ENCODE measurements at regions not wholly inside any gene's neighbourhood (a gene's known extent, or its start where the extent isn't known, plus 50 kb on each side); places are given as distances from the start of the nearest gene placed in this dataset.

DNA sequence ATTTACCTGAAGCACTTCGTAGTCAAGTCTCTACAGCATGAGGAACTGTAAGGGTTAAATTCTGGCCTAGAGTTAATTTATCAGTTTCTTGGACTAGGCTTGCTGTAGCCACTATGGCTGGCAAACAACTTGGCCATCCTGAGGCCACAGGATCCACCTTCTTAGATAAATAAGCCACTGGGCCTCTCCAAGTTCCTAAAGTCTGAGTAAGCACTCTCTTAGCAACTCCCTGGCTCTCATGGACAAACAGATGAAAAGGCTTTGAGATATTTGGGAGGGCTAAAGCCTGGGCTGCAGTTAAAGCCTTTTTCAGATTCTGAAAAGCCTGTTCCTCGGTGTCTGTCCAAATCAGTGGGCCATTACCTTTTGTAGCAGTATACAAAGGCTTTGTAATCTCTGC, 675.0 kb downstream of the TMEM121 start:
- in situ Hi-C loops (cut with MboI; ENCODE audit: low pct_unique_long_range_greater_than_20kb, low sequenced_read_pairs, unreplicated experiment), result no loop called here
- DNase-seq (ENCODE audit: low spot score), result no peak
- TF ChIP-seq, protein P1, sequence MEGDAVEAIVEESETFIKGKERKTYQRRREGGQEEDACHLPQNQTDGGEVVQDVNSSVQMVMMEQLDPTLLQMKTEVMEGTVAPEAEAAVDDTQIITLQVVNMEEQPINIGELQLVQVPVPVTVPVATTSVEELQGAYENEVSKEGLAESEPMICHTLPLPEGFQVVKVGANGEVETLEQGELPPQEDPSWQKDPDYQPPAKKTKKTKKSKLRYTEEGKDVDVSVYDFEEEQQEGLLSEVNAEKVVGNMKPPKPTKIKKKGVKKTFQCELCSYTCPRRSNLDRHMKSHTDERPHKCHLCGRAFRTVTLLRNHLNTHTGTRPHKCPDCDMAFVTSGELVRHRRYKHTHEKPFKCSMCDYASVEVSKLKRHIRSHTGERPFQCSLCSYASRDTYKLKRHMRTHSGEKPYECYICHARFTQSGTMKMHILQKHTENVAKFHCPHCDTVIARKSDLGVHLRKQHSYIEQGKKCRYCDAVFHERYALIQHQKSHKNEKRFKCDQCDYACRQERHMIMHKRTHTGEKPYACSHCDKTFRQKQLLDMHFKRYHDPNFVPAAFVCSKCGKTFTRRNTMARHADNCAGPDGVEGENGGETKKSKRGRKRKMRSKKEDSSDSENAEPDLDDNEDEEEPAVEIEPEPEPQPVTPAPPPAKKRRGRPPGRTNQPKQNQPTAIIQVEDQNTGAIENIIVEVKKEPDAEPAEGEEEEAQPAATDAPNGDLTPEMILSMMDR (IDR thresholded peaks at IDR 0.05; ENCODE audit: extremely low read depth, insufficient read depth, missing control alignments), result no peak

GRCh38 chr14:106203438-106203837, 677.1 kb downstream of the TMEM121 start:
- in situ Hi-C loops (cut with MboI; ENCODE audit: low pct_unique_long_range_greater_than_20kb, low sequenced_read_pairs, unreplicated experiment), result no loop called here
- TF ChIP-seq, protein P1 (IDR thresholded peaks at IDR 0.05; ENCODE audit: extremely low read depth, insufficient read depth, missing control alignments), result no peak
- no peak for DNase-seq (ENCODE audit: low spot score)

DNA sequence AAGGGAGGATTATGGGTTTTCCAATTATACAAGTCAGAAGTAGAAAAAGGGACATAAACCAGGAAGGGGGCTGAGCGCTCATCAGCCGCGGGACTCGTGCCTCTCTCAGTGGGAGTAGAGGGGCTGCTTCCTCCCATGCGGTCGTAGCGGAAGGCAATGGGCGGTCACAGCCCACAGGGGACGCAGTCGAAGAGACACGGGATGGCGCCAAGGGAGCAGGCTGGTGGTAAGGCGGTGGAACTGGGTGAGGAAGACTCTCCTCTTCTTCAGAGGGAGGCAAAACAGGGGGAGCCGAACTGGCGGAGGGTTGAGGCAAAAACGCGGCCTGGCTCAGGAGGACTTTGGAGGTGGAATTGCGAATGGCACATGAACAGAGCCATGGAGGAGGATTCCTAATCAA, 677.7 kb downstream of the TMEM121 start:
- in situ Hi-C loops (cut with MboI; ENCODE audit: low pct_unique_long_range_greater_than_20kb, low sequenced_read_pairs, unreplicated experiment), result no loop called here
- TF ChIP-seq, protein P1 (IDR thresholded peaks at IDR 0.05; ENCODE audit: extremely low read depth, insufficient read depth, missing control alignments), result no peak
- DNase-seq (ENCODE audit: low spot score), result no peak

- no peak for DNase-seq (ENCODE audit: low spot score)
- in situ Hi-C loops (cut with MboI; ENCODE audit: low pct_unique_long_range_greater_than_20kb, low sequenced_read_pairs, unreplicated experiment), result no loop called here
- TF ChIP-seq, protein P1 (IDR thresholded peaks at IDR 0.05; ENCODE audit: extremely low read depth, insufficient read depth, missing control alignments), result no peak
Measured at GRCh38 chr14:106207316-106207715, 680.9 kb downstream of the TMEM121 start.

DNA sequence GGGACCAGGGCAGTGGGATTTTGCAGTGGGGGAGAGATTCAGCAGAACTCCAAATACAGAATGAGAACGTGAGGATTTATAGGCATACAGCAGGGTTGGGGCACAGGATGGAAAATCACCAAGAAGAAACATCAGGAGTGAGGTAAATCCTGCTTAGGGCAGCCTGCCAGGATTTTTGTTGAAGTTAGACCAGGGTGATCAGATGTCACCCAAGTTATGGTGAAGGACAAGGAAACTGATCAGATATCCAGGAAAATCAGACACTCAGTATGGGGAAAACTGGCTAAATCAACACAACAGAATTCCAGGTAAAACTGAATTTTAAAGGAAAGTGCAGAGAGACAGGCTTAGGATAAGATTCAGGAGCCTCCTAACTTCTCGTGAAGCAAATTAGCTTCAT, 682.4 kb downstream of the TMEM121 start:
- in situ Hi-C loops (cut with MboI; ENCODE audit: low pct_unique_long_range_greater_than_20kb, low sequenced_read_pairs, unreplicated experiment), result no loop called here
- TF ChIP-seq, protein P1 (IDR thresholded peaks at IDR 0.05; ENCODE audit: extremely low read depth, insufficient read depth, missing control alignments), result no peak
- no peak for DNase-seq (ENCODE audit: low spot score)

GRCh38 chr14:106209755-106210154, 683.4 kb downstream of the TMEM121 start:
- no peak for DNase-seq (ENCODE audit: low spot score)
- TF ChIP-seq, protein P1 (IDR thresholded peaks at IDR 0.05; ENCODE audit: extremely low read depth, insufficient read depth, missing control alignments), result no peak
- in situ Hi-C loops (cut with MboI; ENCODE audit: low pct_unique_long_range_greater_than_20kb, low sequenced_read_pairs, unreplicated experiment), result no loop called here

DNA sequence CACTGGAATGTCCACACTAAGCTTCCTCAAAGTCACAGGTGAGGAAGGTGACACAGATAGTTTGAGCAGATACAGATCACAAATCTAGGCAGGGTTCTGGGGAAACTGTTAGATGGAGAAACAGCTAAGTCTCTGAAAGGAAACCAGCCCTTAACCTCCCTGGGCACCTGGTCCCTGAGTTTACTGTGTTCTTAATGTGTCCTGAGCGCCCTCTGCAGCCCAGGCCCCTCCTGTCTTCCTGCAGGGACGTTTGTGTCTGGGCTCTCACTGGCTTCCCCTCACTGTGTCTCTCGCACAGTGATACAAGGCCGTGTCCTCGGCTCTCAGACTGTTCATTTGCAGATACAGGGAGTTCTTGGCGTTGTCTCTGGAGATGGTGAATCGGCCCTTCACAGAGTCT, 684.3 kb downstream of the TMEM121 start:
- DNase-seq (ENCODE audit: low spot score), result peak; percentile 15
- TF ChIP-seq, protein P1 (IDR thresholded peaks at IDR 0.05; ENCODE audit: extremely low read depth, insufficient read depth, missing control alignments), result peak; percentile 47
- in situ Hi-C loops (cut with MboI; ENCODE audit: low pct_unique_long_range_greater_than_20kb, low sequenced_read_pairs, unreplicated experiment), result no loop called here
